HL-60 (cell line): ENCODE measurements at regions not wholly inside any gene's neighbourhood (a gene's known extent, or its start where the extent isn't known, plus 50 kb on each side); places are given as distances from the start of the nearest gene placed in this dataset.
"Not testable (repeated sequence)": the region's sequence is repeated elsewhere in the genome, so short reads cannot be mapped to it uniquely, and the experiment has no call there.

ENCODE experiments used
- DNase-seq, 2 experiments: peaks; one replicate each; pipeline ENCODE4 v3.0.0-alpha.2; 2010 to 2020; ENCODE audit warnings: low read depth in 1 of 2, low spot score in 1 of 2
- H3K27ac ChIP-seq: fragments of 250-450 bp; sonication (Bioruptor Pico); replicated peaks from 2 replicates; pipeline ENCODE4 v1.5.1; 2020; ENCODE audit warnings: mild to moderate bottlenecking, moderate library complexity
- H3K27me3 ChIP-seq: fragments of 250-450 bp; sonication (Bioruptor Pico); 2 replicates; pipeline ENCODE4 v1.5.1; 2021; ENCODE audit warnings: mild to moderate bottlenecking, moderate library complexity; ENCODE audit not compliant: insufficient read depth, poor library complexity, severe bottlenecking
- H3K4me3 ChIP-seq: replicated peaks from 2 replicates; pipeline ENCODE4 v1.5.1; 2011; ENCODE audit warnings: mild to moderate bottlenecking, control low read depth, low read length; ENCODE audit not compliant: insufficient read depth
- GABPA ChIP-seq: IDR thresholded peaks from 2 replicates; pipeline ENCODE4 v1.6.1; 2012; ENCODE audit warnings: low read depth
- POLR2AphosphoS5 ChIP-seq: IDR thresholded peaks from 2 replicates; pipeline ENCODE4 v1.6.1; 2012; ENCODE audit warnings: low read depth
- SPI1 ChIP-seq: IDR thresholded peaks from 2 replicates; pipeline ENCODE4 v1.6.1; 2012; ENCODE audit warnings: low read depth, mild to moderate bottlenecking, borderline replicate concordance
- TF ChIP-seq, protein P1 (sequence below): IDR thresholded peaks from one replicate; pipeline ENCODE4 v1.5.1; 2011; ENCODE audit warnings: low read length, control low read depth, inconsistent platforms; ENCODE audit not compliant: insufficient read depth
- TF ChIP-seq, protein P2 (sequence below): IDR thresholded peaks from 2 replicates; pipeline ENCODE4 v1.6.1; 2012; ENCODE audit warnings: low read depth; ENCODE audit not compliant: insufficient replicate concordance

DNA sequence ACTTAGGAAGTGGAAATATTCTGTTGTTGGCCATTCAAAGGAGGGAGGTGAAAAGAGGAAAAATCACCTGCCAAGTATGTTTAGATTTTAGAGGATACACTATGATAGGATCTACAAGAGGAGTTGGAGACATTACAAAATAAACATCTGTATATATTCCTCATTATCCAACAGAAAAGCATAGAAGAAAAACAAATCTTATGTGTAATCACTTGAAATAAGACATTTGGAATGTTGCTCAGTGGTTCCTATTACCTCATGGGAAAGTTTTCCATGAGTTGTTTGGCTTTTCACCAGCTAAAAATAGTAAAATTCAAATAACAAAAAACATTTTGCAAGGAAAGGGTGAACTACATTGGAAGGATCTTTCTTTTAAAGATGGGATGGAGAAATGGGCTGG, 76.7 kb upstream of the CARMIL1 start:
- H3K27me3 ChIP-seq = no peaks in the 10 kb centered on the region
- no peak for DNase-seq
- no peak overlapping the region for H3K4me3 ChIP-seq
- no peak overlapping the region for H3K27ac ChIP-seq
- no peak for TF ChIP-seq POLR2AphosphoS5
- TF ChIP-seq, protein P1, sequence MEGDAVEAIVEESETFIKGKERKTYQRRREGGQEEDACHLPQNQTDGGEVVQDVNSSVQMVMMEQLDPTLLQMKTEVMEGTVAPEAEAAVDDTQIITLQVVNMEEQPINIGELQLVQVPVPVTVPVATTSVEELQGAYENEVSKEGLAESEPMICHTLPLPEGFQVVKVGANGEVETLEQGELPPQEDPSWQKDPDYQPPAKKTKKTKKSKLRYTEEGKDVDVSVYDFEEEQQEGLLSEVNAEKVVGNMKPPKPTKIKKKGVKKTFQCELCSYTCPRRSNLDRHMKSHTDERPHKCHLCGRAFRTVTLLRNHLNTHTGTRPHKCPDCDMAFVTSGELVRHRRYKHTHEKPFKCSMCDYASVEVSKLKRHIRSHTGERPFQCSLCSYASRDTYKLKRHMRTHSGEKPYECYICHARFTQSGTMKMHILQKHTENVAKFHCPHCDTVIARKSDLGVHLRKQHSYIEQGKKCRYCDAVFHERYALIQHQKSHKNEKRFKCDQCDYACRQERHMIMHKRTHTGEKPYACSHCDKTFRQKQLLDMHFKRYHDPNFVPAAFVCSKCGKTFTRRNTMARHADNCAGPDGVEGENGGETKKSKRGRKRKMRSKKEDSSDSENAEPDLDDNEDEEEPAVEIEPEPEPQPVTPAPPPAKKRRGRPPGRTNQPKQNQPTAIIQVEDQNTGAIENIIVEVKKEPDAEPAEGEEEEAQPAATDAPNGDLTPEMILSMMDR = no peak
- no peak for TF ChIP-seq SPI1
- TF ChIP-seq GABPA = no peak
- TF ChIP-seq, protein P2, sequence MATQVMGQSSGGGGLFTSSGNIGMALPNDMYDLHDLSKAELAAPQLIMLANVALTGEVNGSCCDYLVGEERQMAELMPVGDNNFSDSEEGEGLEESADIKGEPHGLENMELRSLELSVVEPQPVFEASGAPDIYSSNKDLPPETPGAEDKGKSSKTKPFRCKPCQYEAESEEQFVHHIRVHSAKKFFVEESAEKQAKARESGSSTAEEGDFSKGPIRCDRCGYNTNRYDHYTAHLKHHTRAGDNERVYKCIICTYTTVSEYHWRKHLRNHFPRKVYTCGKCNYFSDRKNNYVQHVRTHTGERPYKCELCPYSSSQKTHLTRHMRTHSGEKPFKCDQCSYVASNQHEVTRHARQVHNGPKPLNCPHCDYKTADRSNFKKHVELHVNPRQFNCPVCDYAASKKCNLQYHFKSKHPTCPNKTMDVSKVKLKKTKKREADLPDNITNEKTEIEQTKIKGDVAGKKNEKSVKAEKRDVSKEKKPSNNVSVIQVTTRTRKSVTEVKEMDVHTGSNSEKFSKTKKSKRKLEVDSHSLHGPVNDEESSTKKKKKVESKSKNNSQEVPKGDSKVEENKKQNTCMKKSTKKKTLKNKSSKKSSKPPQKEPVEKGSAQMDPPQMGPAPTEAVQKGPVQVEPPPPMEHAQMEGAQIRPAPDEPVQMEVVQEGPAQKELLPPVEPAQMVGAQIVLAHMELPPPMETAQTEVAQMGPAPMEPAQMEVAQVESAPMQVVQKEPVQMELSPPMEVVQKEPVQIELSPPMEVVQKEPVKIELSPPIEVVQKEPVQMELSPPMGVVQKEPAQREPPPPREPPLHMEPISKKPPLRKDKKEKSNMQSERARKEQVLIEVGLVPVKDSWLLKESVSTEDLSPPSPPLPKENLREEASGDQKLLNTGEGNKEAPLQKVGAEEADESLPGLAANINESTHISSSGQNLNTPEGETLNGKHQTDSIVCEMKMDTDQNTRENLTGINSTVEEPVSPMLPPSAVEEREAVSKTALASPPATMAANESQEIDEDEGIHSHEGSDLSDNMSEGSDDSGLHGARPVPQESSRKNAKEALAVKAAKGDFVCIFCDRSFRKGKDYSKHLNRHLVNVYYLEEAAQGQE = no peak

GRCh38 chr6:25205629-25206028, 73.5 kb upstream of the CARMIL1 start:
- H3K27ac ChIP-seq = no peak overlapping the region
- TF ChIP-seq, protein P1 = no peak
- TF ChIP-seq POLR2AphosphoS5 (no peak), GABPA (no peak), SPI1 (no peak)
- TF ChIP-seq, protein P2 = no peak
- H3K27me3 ChIP-seq = no peaks in the 10 kb centered on the region
- no peak for DNase-seq
- no peak overlapping the region for H3K4me3 ChIP-seq

DNA sequence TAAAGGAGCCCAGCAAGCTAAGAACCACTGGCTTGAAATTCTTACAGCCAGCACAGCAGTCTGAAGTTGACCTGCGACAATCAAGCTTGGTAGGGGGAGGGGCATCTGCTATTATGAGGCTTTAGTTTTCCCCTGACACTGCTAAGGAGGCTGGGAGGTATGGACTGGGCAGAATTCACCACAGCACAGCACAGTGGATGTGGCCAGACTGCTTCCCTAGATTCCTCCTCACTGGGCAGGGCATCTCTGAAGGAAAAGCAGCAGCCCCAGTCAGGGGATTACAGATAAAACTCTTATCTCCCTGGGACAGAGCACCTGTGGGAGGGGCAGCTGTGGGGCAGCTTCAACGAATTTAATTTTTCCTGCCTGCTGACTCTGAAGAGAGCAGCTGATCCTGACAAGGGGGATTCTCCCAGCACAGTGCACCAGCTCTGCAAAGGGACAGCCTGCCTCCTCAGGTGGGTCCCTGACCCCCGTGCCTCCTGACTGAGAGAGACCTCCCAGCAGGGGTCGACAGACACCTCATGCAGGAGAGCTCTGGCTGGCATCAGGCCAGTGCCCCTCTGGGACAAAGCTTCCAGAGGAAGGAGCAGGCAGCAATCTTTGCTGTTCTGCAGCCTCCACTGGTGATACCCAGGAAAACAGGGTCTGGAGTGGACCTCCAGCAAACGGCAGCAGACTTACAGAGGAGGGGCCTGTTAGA, 71.6 kb upstream of the CARMIL1 start:
- H3K27ac ChIP-seq, H3K27me3 ChIP-seq, H3K4me3 ChIP-seq, DNase-seq: not testable (repeated sequence)

DNA sequence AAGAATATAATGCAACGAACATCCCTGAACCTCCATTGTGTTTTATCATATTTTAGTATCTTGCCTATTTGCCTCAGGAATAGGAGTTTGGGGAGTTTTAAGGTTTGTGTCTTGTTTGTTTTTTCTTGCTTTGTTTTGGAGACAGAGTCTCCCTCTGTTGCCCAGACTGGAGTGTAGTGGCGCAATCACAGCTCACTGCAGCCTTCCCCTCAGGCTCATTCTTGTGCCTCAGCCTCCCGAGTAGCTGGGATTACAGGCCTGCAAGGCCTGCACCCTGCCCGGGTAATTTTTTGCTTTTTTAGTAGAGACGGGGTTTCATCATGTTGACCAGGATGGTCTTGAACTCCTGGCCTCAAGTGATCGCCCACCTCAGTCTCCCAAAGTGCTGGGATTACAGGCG, 63.3 kb upstream of the CARMIL1 start:
- no peak for TF ChIP-seq SPI1
- TF ChIP-seq, protein P2 = no peak
- no peak for TF ChIP-seq GABPA
- TF ChIP-seq POLR2AphosphoS5 = no peak
- TF ChIP-seq, protein P1 = no peak
- no peak overlapping the region for H3K4me3 ChIP-seq
- no peak overlapping the region for H3K27ac ChIP-seq
- H3K27me3 ChIP-seq = no peaks in the 10 kb centered on the region
- DNase-seq = no peak
